ENCODE measurements at regions not wholly inside any gene's neighbourhood (a gene's known extent, or its start where the extent isn't known, plus 50 kb on each side); places are given as distances from the start of the nearest gene placed in this dataset.

DNA sequence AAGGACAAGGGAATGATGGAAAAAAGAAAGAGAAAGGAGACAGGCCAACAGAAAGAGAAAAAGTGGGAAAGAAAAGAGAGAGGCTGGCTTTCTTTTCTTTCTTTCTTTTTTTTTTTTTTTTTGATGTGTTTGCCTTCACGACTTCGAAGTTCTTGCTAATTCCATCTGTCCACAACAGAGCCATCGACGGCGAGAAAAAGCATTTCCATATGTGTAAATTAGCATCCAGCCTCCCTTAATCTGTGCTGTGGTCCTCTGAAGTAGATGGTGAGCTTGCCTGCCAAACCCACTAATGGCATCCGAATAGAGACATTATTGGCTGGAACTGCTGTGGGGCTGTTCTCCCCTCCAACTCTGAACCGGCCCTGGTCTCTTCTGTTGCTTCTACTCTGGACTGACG lies 997.4 kb downstream of the BCL11B start:
- intact Hi-C loops (cut with micrococcal nuclease), result no loop called here

More for the DNA sequence above, 997.4 kb downstream of the BCL11B start:
- Histone ChIP-seq H3K4me1 (ENCODE audit: control insufficient read depth, extremely low read depth, insufficient read depth, low read length) (no peaks in the 10 kb centered on the region), H3K9ac (replicated peaks; ENCODE audit: extremely low read depth, insufficient read depth, low read length) (no peak overlapping the region), H3K27me3 (ENCODE audit: control insufficient read depth in 2 of 2, insufficient read depth in 2 of 2, low read length in 2 of 2) (no peaks in the 10 kb centered on the region), H3K4me2 (ENCODE audit: insufficient read depth, low read length) (no peak overlapping the region), H4K20me1 (replicated peaks; ENCODE audit: control insufficient read depth, extremely low read depth, insufficient read depth, low read length) (no peaks in the 10 kb centered on the region), H3K9me1 (replicated peaks; ENCODE audit: control insufficient read depth, extremely low read depth, insufficient read depth, low read length) (no peaks in the 10 kb centered on the region), H3K9me3 (replicated peaks; ENCODE audit: control insufficient read depth, insufficient read depth, low read length) (peaks cover 4% of the 10 kb centered on the region), H3K79me2 (ENCODE audit: control insufficient read depth, insufficient read depth, low read length) (no peaks in the 10 kb centered on the region), H2AFZ (ENCODE audit: low read depth, low read length) (no peak overlapping the region), H3K36me3 (ENCODE audit: control insufficient read depth in 2 of 2, extremely low read depth in 1 of 2, insufficient read depth in 2 of 2, low read length in 2 of 2) (no peaks in the 10 kb centered on the region), H3K4me3 (replicated peaks in 1 of 3; ENCODE audit: insufficient read depth in 1 of 3, low read depth in 1 of 3, low read length in 3 of 3) (no peak overlapping the region), H3K27ac (ENCODE audit: insufficient read depth, low read depth, low read length) (no peak overlapping the region)
- POLR2A ChIA-PET, result no interaction called here
- FAIRE-seq (no peak), DNase-seq (ENCODE audit: low read depth, low spot score) (no peak)
- BruUV-seq (replicated peaks), result no TSS peak
- TF ChIP-seq EZH2 (IDR thresholded peaks at IDR 0.05; ENCODE audit: borderline replicate concordance, low read depth, low read length, severe bottlenecking), result no peak
- no peak for TF ChIP-seq MAX (IDR thresholded peaks at IDR 0.05; ENCODE audit: insufficient read depth, insufficient read length)
- no peak for TF ChIP-seq POLR2AphosphoS5 (IDR thresholded peaks at IDR 0.05; ENCODE audit: insufficient read depth, low read depth, low read length)
- TF ChIP-seq GATA2 (IDR thresholded peaks at IDR 0.05; ENCODE audit: insufficient read depth, insufficient read length, low read depth, low read length), result no peak
- TF ChIP-seq JUN (IDR thresholded peaks at IDR 0.05; ENCODE audit: borderline replicate concordance, insufficient read depth, insufficient read length, low read depth), result no peak
- TF ChIP-seq, protein P1, sequence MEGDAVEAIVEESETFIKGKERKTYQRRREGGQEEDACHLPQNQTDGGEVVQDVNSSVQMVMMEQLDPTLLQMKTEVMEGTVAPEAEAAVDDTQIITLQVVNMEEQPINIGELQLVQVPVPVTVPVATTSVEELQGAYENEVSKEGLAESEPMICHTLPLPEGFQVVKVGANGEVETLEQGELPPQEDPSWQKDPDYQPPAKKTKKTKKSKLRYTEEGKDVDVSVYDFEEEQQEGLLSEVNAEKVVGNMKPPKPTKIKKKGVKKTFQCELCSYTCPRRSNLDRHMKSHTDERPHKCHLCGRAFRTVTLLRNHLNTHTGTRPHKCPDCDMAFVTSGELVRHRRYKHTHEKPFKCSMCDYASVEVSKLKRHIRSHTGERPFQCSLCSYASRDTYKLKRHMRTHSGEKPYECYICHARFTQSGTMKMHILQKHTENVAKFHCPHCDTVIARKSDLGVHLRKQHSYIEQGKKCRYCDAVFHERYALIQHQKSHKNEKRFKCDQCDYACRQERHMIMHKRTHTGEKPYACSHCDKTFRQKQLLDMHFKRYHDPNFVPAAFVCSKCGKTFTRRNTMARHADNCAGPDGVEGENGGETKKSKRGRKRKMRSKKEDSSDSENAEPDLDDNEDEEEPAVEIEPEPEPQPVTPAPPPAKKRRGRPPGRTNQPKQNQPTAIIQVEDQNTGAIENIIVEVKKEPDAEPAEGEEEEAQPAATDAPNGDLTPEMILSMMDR (IDR thresholded peaks at IDR 0.05; ENCODE audit: extremely low read depth in 1 of 2, insufficient read depth in 1 of 2, low read depth in 1 of 2, low read length in 2 of 2), result no peak
- no peak for TF ChIP-seq FOS (IDR thresholded peaks at IDR 0.05; ENCODE audit: borderline replicate concordance, insufficient read depth, low read length)
- TF ChIP-seq POLR2A (IDR thresholded peaks at IDR 0.05; ENCODE audit: low read depth, low read length), result no peak
- TF ChIP-seq MYC (IDR thresholded peaks at IDR 0.05; ENCODE audit: low read depth, low read length), result no peak
- dilution Hi-C loops (cut with MboI; ENCODE audit: extremely low pct_ligation_motif_present, low sequenced_read_pairs), result no loop called here
- CTCF ChIA-PET, result no interaction called here
